HG02642 (cell line): ENCODE measurements at regions not wholly inside any gene's neighbourhood (a gene's known extent, or its start where the extent isn't known, plus 50 kb on each side); places are given as distances from the start of the nearest gene placed in this dataset.
A peak's percentile ranks its signal among the peaks of the same experiment; 100 is the strongest.
"Not testable (repeated sequence)": the region's sequence is repeated elsewhere in the genome, so short reads cannot be mapped to it uniquely, and the experiment has no call there.

Experiments used
- ATAC-seq: cut with Tn5 transposase; IDR thresholded peaks from one replicate; pipeline ENCODE4 v1.9.1; 2021; ENCODE audit warnings: mild to moderate bottlenecking; ENCODE audit not compliant: unreplicated experiment, poor library complexity

- ATAC-seq = no peak
Observed at GRCh38 chr6:132202574-132202973, 198.7 kb downstream of the MOXD1 start.

GRCh38 chr6:132199343-132199742 lies 201.9 kb downstream of the MOXD1 start:
- ATAC-seq = no peak

- ATAC-seq = no peak
Observed at GRCh38 chr6:132198896-132199295, 202.4 kb downstream of the MOXD1 start.

GRCh38 chr6:132198040-132198439 lies 203.2 kb downstream of the MOXD1 start:
- no peak for ATAC-seq

- ATAC-seq = no peak
Observed at GRCh38 chr6:132194529-132194928, 206.7 kb downstream of the MOXD1 start.

- ATAC-seq = no peak
Observed at GRCh38 chr6:132192631-132193030, 208.6 kb downstream of the MOXD1 start.

GRCh38 chr6:132190815-132191175 lies 210.5 kb downstream of the MOXD1 start:
- ATAC-seq = no peak

- ATAC-seq = peak; percentile 71
Observed at GRCh38 chr6:132190097-132190814, 211.0 kb downstream of the MOXD1 start.

- ATAC-seq = no peak
Observed at GRCh38 chr6:132188556-132189264, 212.6 kb downstream of the MOXD1 start.

GRCh38 chr6:132187816-132188215 lies 213.5 kb downstream of the MOXD1 start:
- no peak for ATAC-seq

GRCh38 chr6:132184966-132185365 lies 216.3 kb downstream of the MOXD1 start:
- not testable (repeated sequence) for ATAC-seq

- ATAC-seq = no peak
Observed at GRCh38 chr6:132179955-132180354, 221.3 kb downstream of the MOXD1 start.

GRCh38 chr6:132174919-132175318 lies 223.7 kb upstream of the CCN2 start:
- ATAC-seq = no peak

- no peak for ATAC-seq
Observed at GRCh38 chr6:132168961-132169360, 217.8 kb upstream of the CCN2 start.

- no peak for ATAC-seq
Observed at GRCh38 chr6:132167929-132168892, 217.0 kb upstream of the CCN2 start.

- ATAC-seq = no peak
Observed at GRCh38 chr6:132166526-132167051, 215.4 kb upstream of the CCN2 start.

- no peak for ATAC-seq
Observed at GRCh38 chr6:132165677-132166076, 214.5 kb upstream of the CCN2 start.

GRCh38 chr6:132161283-132161682 lies 210.1 kb upstream of the CCN2 start:
- no peak for ATAC-seq

GRCh38 chr6:132153221-132153898 lies 202.2 kb upstream of the CCN2 start:
- no peak for ATAC-seq

GRCh38 chr6:132147530-132148011 lies 196.4 kb upstream of the CCN2 start:
- no peak for ATAC-seq
